Caco-2 (cell line): ENCODE measurements at regions not wholly inside any gene's neighbourhood (a gene's known extent, or its start where the extent isn't known, plus 50 kb on each side); places are given as distances from the start of the nearest gene placed in this dataset.

ENCODE experiments used
- BruUV-seq: library from RNA; stranded (reverse); fragments of 400-500 nt; replicated peaks from 2 replicates; lab custom pipeline; 2021; lab: Mats Ljungman, UMichigan
- CTCF ChIA-PET: fragments of 300-600 bp; sonication (Branson Sonifier 250); formaldehyde crosslinking; loops from one replicate; lab custom pipeline; 2022; ENCODE audit warnings: antibody characterized with exemption; lab: Charles Lee
- POLR2A ChIA-PET: fragments of 300-600 bp; sonication (Branson Sonifier 250); formaldehyde crosslinking; loops from one replicate; lab custom pipeline; 2022; ENCODE audit warnings: antibody characterized with exemption; lab: Charles Lee
- DNase-seq, 2 experiments: peaks; one replicate each; pipeline versions ENCODE4 v3.0.0 to v3.0.0-alpha.2; 2020 to 2022
- H3K27me3 ChIP-seq: replicated peaks from 2 replicates; pipeline ENCODE4 v1.6.0; 2011; ENCODE audit warnings: low read length; ENCODE audit not compliant: control insufficient read depth, insufficient read depth
- H3K36me3 ChIP-seq: 2 replicates; pipeline ENCODE4 v1.5.1; 2011; ENCODE audit warnings: low read length; ENCODE audit not compliant: control insufficient read depth, insufficient read depth
- H3K4me1 ChIP-seq: fragments of 250-450 bp; sonication (Bioruptor Pico); 2 replicates; pipeline ENCODE4 v1.5.1; 2020; ENCODE audit warnings: mild to moderate bottlenecking
- H3K4me3 ChIP-seq: 2 replicates; pipeline ENCODE4 v1.5.1; 2011; ENCODE audit warnings: low read depth, mild to moderate bottlenecking, control low read depth, low read length
- H3K9me3 ChIP-seq: fragments of 250-450 bp; sonication (Bioruptor Pico); 2 replicates; pipeline ENCODE4 v1.5.1; 2020; ENCODE audit warnings: mild to moderate bottlenecking, moderate library complexity
- H3K27ac Mint-ChIP-seq: one replicate; pipeline ENCODE4 v1.8.0; 2022; ENCODE audit warnings: mixed read lengths; ENCODE audit not compliant: unreplicated experiment
- H3K27me3 Mint-ChIP-seq: one replicate; pipeline ENCODE4 v1.8.0; 2022; ENCODE audit warnings: mixed read lengths; ENCODE audit not compliant: insufficient read depth, unreplicated experiment
- H3K36me3 Mint-ChIP-seq: one replicate; pipeline ENCODE4 v1.8.0; 2022; ENCODE audit warnings: mild to moderate bottlenecking, mixed read lengths; ENCODE audit not compliant: insufficient read depth, unreplicated experiment
- H3K4me1 Mint-ChIP-seq: one replicate; pipeline ENCODE4 v1.8.0; 2022; ENCODE audit warnings: low read depth, mixed read lengths; ENCODE audit not compliant: unreplicated experiment
- H3K4me3 Mint-ChIP-seq: one replicate; pipeline ENCODE4 v1.8.0; 2022; ENCODE audit warnings: mild to moderate bottlenecking, moderate library complexity, mixed read lengths; ENCODE audit not compliant: unreplicated experiment
- H3K9me3 Mint-ChIP-seq: one replicate; pipeline ENCODE4 v1.8.0; 2022; ENCODE audit warnings: mixed read lengths; ENCODE audit not compliant: unreplicated experiment
- CTCF ChIP-seq, 2 experiments: fragments of 200-600 bp in 1 of 2; IDR thresholded peaks; 1 replicate in 1 of 2; 2 replicates in 1 of 2; pipeline versions ENCODE4 v1.5.1 to v1.8.0; 2011 to 2022; ENCODE audit warnings: antibody characterized with exemption in 1 of 2, control low read depth in 1 of 2, inconsistent platforms in 1 of 2, low read depth in 1 of 2, low read length in 1 of 2, mild to moderate bottlenecking in 1 of 2, moderate library complexity in 1 of 2; ENCODE audit not compliant: insufficient read depth in 1 of 2, severe bottlenecking in 1 of 2, unreplicated experiment in 1 of 2
- intact Hi-C: fragments of 100-400 bp; cut with micrococcal nuclease; formaldehyde crosslinking; loops from one replicate; pipeline ENCODE4 v1.10.0; 2022; ENCODE audit not compliant: unreplicated experiment

DNA sequence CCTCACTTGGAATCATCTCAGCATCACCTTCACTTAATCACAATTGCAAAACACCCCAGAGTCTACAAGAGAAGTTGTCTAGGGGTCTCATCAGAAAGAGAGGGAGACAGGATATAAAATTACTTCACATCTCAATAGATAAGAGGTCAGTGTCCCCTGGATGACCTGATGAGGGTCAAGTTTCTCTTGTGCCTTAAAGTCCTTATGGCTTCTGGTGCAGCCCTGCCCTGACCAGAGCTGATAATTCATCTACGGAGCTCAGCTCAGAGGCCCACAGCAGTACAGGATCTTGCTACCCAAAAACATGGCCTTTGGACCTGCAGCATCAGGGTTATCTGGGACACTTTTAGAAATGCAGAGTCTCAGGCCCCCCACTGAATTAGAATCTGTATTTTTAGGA is 111.1 kb upstream of the GLI3 start:
- Histone ChIP-seq H3K27me3 (no peaks in the 10 kb centered on the region; the same call in 1 of the 2 replicates), H3K9me3 (no peaks in the 10 kb centered on the region), H3K4me3 (no peak overlapping the region), H3K4me1 (no peaks in the 10 kb centered on the region), H3K36me3 (no peaks in the 10 kb centered on the region)
- POLR2A ChIA-PET = no interaction called here
- H3K36me3 Mint-ChIP-seq = no peaks in the 10 kb centered on the region
- no peak for DNase-seq
- CTCF ChIA-PET = no interaction called here
- no peaks in the 10 kb centered on the region for H3K9me3 Mint-ChIP-seq
- H3K27ac Mint-ChIP-seq = no peak overlapping the region
- peaks cover 6% of the 10 kb centered on the region for H3K27me3 Mint-ChIP-seq
- intact Hi-C loops = no loop called here
- BruUV-seq = no TSS peak
- H3K4me3 Mint-ChIP-seq = no peak overlapping the region
- no peak for TF ChIP-seq CTCF (IDR thresholded peaks at IDR 0.05; ENCODE audit: insufficient read depth in 1 of 2, low read depth in 1 of 2, low read length in 1 of 2, severe bottlenecking in 1 of 2, unreplicated experiment in 1 of 2)
- no peaks in the 10 kb centered on the region for H3K4me1 Mint-ChIP-seq

DNA sequence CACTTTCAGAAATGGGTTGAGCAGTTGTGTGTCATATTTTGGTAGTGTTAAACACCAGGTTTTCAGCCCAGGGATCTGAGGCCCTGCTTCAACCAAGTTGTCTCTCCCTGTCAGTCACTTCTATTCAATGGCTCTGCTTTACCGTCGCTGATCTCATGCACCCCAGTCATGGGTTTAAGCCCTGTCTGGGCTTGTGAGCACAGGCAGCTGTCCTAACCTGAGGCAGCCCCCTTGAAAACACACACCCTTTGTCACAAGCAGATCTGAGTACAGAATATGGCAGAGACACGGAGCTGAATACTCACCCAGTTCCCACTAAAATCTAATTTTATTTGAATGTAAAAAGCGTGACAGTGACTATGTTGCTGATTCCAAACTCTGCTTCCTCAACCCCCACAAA is 110.6 kb upstream of the GLI3 start:
- no peaks in the 10 kb centered on the region; the same call in 1 of the 2 replicates for H3K27me3 ChIP-seq
- CTCF ChIA-PET = no interaction called here
- H3K4me1 Mint-ChIP-seq = no peaks in the 10 kb centered on the region
- no peaks in the 10 kb centered on the region for H3K9me3 ChIP-seq
- no peak overlapping the region for H3K4me3 Mint-ChIP-seq
- no peaks in the 10 kb centered on the region for H3K36me3 Mint-ChIP-seq
- H3K27me3 Mint-ChIP-seq = peaks cover 10% of the 10 kb centered on the region
- no peak overlapping the region for H3K27ac Mint-ChIP-seq
- no peak for DNase-seq
- TF ChIP-seq CTCF (IDR thresholded peaks at IDR 0.05; ENCODE audit: insufficient read depth in 1 of 2, low read depth in 1 of 2, low read length in 1 of 2, severe bottlenecking in 1 of 2, unreplicated experiment in 1 of 2) = no peak
- no peak overlapping the region for H3K4me3 ChIP-seq
- intact Hi-C loops = no loop called here
- no peaks in the 10 kb centered on the region for H3K36me3 ChIP-seq
- POLR2A ChIA-PET = no interaction called here
- no TSS peak for BruUV-seq
- H3K4me1 ChIP-seq = no peaks in the 10 kb centered on the region
- H3K9me3 Mint-ChIP-seq = no peaks in the 10 kb centered on the region

DNA sequence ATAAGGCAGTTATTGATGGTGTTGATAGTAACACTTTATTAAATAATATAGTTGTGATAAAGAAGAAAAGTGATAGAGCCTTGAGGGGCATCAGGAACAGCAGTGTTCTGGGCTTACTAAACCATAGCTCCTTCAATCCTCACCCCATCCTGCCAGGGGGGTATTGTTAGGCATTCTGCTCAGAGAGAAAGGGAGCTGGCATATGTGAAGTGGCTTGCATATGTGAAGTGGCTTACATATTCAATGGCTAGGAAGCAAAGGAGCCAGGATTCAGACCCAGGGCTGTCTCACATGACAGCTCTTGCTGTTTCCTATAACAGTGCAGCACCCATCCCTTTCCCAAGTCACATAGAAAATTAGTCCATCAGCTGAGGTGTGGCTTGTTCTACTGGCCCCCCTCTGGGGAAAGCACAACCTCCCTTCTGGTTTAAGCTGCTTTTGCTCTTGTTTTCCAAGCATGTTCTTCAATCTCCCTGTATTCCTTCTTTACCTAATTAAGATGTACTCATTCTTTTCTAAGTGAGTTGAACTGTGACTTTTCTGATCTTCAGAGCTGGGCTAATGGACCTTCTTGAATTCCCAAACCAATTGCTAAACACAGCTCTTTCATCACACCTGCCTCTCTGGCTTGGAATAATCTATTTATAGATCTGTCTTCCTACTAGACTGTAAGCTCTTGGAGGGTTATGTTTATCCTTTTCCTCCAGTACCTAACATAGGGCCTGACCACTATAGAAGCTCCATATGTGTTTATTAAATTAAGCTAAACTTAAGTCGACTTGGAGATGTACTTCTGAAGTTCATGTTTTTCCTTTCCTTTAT is 108.7 kb upstream of the GLI3 start:
- peaks cover 12% of the 10 kb centered on the region for H3K27me3 Mint-ChIP-seq
- no peak for TF ChIP-seq CTCF (IDR thresholded peaks at IDR 0.05; ENCODE audit: insufficient read depth in 1 of 2, low read depth in 1 of 2, low read length in 1 of 2, severe bottlenecking in 1 of 2, unreplicated experiment in 1 of 2)
- no peak for DNase-seq
- CTCF ChIA-PET = interaction anchor here (0.6 kb wide), 1 partner anchor 916 kb away, joined by 3 read pairs; no protein-coding TSS in a partner anchor
- H3K27me3 ChIP-seq = no peaks in the 10 kb centered on the region; the same call in 1 of the 2 replicates
- H3K4me3 ChIP-seq = no peak overlapping the region
- no peaks in the 10 kb centered on the region for H3K9me3 Mint-ChIP-seq
- intact Hi-C loops = no loop called here
- no peaks in the 10 kb centered on the region for H3K36me3 ChIP-seq
- H3K36me3 Mint-ChIP-seq = no peaks in the 10 kb centered on the region
- BruUV-seq = no TSS peak
- no peaks in the 10 kb centered on the region for H3K4me1 Mint-ChIP-seq
- POLR2A ChIA-PET = no interaction called here
- H3K27ac Mint-ChIP-seq = no peak overlapping the region
- no peaks in the 10 kb centered on the region for H3K9me3 ChIP-seq
- H3K4me1 ChIP-seq = no peaks in the 10 kb centered on the region
- H3K4me3 Mint-ChIP-seq = no peak overlapping the region
